NCI-H748 treated with DMSO at 0.1 percent for 48 hours (cell line): ENCODE measurements at regions not wholly inside any gene's neighbourhood (a gene's known extent, or its start where the extent isn't known, plus 50 kb on each side); places are given as distances from the start of the nearest gene placed in this dataset.

Source experiments
- DNase-seq: peaks from one replicate; lab custom pipeline; 2025; lab: John Stamatoyannopoulos, UW

- DNase-seq = no peak
Observed at GRCh38 chr2:16084274-16084673, 143.9 kb downstream of the MYCN start.

DNA sequence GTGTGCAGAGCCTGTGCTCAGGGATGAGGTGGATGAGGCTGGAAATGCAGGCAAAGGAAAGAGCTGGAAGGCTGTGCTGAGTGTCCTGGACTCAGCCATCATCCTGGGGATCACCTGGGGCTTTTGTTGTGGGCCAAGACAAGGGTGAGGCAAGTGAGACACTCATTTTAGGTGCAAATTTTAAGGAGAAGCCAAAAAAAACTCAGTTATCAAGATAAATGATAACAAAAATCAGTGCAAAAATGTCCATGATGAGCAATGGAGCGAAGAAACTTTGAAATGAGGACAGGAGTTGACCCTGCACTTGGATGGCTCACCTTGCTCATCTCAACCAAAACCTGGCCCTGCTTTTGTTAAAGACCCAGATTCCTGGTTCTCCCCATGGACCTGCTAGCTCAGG lies 141.9 kb downstream of the MYCN start:
- DNase-seq = no peak

DNA sequence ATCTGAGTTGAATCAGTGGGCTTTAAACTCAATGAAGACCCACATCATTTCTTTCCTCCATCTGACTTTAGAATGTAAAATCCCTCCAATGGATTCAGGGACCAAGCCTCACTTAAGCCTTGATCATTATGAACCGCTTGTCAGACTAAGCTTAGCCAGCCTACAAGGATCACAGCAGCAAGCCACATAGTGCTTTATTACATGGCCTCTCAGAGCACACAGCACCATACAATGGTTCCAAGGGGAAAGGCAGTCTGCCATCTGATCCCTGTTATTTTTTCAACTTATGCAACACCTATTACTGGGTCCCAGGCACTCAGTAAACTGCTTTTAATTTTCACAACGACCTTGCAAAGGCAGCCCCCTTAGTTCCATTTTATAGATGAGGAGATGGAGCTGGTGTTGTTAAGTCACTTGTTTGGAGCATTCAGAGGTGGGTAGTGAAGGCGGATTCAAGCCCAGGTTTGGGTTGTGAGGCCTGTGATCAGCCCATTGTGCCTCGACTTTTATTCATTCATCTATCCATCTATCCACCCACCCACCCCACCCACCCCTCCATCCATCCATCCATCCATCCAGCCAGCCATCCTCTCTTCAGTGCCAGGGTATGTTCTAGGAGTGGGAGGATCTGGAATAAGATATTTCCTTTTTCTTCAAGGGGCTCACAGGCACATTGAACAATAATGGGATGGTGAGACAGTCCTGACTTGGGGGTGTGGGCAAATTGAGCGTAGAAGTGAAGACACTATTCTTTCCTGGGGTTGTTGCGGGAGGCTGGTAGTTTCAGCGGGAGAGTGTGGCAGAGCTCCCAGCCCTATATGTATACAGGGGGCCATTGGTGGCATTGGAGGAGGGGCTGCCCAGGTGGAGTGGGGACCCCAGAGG lies 141.2 kb downstream of the MYCN start:
- DNase-seq = no peak

DNA sequence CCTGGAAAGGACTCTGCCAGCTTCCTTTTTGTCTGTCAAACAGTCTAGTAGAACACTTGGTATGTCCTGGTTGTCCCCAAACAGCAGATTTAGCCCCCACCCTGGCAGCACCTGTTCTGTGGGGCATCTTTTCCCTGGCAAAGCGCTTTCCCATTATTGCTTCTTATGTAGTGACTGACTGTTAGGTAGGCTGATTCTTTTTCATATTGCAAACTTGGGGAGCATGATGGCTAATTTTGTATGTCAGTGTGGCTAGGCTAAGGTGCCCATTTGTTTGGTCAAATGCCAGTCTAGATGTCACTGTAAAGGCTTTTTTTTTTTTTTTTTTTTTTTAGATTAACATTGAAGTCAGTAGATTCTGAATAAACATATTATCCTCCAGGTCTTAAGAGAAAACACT lies 140.2 kb downstream of the MYCN start:
- DNase-seq = no peak

- DNase-seq = no peak
Observed at GRCh38 chr2:16080071-16080470, 139.7 kb downstream of the MYCN start.

- no peak for DNase-seq
Observed at GRCh38 chr2:16079637-16080036, 139.3 kb downstream of the MYCN start.

- DNase-seq = no peak
Observed at GRCh38 chr2:16077601-16078000, 137.3 kb downstream of the MYCN start.

DNA sequence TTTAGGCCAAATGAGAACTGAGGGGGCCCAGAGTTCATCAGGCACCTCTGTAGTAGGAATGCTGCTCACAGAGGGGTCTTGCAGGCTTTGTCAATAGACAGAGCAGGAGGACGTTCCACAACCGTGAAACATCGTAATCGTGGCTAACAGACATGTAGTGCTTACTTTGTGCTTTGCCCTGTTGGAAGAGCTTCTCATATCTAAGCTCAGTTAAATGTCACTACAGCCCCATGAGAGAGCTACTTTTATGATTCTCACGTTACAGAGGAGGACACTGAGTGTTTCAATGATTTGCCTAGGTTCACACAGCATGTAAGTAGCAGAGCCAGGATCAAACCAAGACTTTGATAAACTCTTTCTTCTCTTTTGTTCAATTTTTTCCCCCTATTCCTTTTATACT lies 136.6 kb downstream of the MYCN start:
- DNase-seq = no peak

- no peak for DNase-seq
Observed at GRCh38 chr2:16075045-16076012, 135.0 kb downstream of the MYCN start.

- no peak for DNase-seq
Observed at GRCh38 chr2:16073921-16074425, 133.6 kb downstream of the MYCN start.

DNA sequence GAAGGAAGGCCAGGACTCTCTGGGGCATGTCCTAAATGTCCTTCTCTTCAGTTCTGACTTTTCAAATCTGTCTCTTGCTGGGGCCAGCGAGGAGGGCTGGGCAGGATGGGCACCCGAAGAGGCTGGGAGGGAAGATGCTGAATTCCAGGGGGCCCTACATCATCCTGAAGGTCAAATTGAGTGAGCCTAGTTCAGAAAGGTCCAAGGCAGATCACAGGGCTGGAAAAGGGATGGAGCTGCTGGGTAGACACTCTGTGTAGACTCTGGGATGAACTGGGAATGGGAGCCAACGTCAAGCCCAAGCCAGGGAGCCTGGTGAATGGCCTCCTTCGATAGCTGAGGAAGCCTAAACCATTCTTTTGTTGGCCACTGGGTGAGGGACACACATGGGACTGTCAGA lies 133.1 kb downstream of the MYCN start:
- no peak for DNase-seq

DNA sequence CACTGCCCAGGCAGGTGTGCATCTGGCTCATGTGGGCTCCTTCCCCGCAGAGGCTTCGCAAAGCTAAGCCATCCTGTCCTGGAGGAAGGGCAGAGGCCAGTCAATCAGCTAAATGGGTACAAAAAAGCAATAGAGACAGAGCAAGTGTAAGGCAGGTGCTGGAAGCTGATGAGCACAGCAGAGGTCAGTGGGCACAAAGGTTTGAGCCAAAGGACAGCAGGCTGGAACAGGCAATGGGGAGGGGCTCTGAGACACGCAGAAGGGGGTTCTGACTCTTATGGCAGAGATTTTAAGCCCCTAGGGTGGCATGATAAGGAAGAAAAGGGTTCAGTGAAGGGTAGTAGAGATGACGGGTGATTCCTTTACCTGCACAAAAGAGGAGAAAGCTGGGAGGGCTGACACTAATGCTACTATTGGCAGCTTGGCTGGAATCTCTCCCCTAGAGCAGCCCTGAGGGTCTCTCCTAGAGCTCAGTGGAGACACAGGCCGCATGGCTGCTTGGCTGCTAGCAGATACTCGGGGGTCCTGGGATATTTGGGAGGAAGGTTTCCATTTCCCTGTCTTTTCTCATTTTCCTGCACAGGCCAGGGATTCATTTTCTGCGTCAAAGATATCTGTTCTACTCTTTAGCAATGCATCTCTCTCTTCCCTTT lies 132.4 kb downstream of the MYCN start:
- no peak for DNase-seq

DNA sequence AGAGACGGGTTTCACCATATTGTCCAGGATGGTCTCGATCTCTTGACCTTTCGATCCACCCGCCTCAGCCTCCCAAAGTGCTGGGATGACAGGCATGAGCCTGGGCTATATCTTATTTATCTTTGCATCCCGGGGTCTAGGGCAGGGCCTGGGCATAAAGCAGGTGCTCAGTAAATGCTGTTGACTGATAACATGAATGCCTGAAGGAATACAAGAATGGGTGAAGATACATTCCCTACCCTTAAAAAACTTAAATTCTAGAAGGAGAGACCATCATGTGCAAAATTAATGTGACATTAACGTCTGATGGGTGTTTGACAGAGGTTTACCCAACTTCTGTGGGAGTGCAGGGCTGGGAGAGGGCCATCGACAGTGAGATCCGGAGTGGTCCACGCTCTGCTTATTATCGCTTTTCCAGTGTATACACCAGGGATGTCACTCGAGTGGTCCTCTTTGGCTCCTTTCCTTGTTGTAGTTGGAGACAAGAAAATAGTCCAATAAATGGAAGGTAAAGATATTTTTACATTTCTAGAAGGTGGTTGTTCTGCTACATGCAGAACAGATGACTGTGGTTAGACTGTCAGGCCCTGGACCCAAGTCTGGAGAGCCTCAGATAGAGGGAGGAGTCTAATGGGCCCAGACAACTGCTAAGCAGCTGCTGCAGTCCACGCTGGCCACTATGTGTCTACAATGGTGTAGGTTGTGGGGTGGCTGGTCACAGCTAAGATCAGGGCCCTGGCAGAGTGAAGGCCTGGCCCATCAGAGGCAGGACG lies 131.7 kb downstream of the MYCN start:
- DNase-seq = no peak

- no peak for DNase-seq
Observed at GRCh38 chr2:16071039-16071864, 130.9 kb downstream of the MYCN start.

DNA sequence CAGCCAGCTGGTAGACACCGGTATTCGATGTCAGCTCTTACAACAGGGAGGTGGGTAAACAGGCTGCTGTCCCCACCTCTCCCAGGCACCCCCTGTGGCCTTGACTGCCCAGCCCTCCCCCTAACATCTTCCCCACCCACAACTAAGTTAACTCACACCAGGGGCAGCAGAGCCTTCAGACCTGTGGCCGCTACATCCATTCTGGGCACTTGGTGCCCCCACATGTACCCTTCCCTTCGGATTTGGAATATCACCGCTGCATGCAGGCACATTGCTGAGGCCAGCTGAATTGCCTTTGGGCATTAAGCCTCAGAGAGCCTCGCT lies 130.3 kb downstream of the MYCN start:
- DNase-seq = no peak

GRCh38 chr2:16069933-16070647 lies 129.7 kb downstream of the MYCN start:
- DNase-seq = no peak

GRCh38 chr2:16069663-16069932 lies 129.2 kb downstream of the MYCN start:
- DNase-seq = no peak

DNA sequence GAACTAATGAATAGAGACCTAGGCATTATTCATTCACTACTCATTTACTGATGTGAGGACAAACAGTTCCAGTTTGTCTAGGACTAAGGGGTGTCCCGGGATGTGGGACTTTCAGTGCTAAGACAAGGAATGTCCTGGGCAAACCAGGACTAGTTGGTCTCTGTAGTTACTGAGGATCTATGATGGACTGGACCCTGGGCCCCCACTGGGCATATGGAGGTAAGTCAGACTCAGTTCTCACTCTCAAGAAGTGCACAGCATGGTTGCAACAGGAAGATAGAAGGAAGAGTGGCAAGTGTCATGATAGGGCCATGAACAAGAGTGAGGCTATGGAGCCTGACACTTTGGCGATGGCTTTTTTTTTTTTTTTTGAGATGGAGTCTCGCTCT lies 128.2 kb downstream of the MYCN start:
- no peak for DNase-seq

DNA sequence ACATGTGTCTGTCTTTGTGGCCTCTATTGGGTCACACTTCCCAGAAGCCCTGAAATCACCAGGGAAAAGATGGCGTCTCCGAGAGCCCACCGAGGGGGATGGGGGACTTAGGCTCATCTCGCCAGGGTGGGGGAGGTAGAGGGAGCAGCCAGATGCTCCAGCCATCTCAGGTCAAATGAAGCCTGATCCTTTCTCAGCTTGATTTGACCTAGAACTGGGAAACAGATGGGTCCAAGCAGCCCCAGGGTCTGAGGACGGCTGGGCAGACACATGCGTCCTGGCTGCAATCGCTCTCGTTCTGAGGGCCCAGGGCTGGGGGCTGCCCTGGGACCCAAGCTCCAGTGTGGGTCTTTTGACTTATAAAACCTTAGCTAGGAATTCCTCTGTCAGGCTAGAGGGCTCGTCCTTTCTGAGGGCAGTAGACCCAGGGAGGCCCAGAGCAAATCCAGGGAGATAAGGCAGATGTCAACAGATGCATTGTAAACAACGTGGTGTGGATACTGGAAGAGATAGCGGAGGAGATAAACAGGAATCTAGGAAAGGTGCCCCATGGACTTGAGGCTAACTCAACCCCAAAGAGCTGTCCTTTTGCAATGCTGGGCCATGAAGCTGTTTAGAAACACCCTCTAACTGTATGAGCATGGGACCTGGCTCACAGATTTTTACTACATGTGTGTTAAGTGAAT lies 127.7 kb downstream of the MYCN start:
- no peak for DNase-seq

DNA sequence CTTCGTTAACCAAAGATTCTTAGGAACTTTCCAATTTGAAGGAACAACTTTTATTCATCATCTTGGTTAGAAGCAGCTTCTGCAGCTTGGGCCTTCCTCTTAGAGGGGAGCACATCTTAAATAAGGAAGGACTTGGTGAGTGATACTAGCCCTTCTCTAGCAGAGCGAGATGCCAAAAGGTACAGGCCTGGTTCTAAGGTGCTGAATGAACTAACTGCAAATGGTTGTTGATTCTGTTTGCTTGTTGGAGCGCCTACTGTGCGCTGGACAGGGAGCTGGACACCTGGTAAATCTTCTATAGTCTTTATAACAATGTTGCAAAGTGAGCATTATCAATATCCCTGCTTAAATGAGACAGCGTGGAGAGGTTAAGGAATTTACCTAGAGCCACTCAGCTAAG lies 127.1 kb downstream of the MYCN start:
- no peak for DNase-seq
